HG02642 (cell line): ENCODE measurements at regions not wholly inside any gene's neighbourhood (a gene's known extent, or its start where the extent isn't known, plus 50 kb on each side); places are given as distances from the start of the nearest gene placed in this dataset.
A peak's percentile ranks its signal among the peaks of the same experiment; 100 is the strongest.
"Not testable (repeated sequence)": the region's sequence is repeated elsewhere in the genome, so short reads cannot be mapped to it uniquely, and the experiment has no call there.

Source experiments
- ATAC-seq: cut with Tn5 transposase; IDR thresholded peaks from one replicate; pipeline ENCODE4 v1.9.1; 2021; ENCODE audit warnings: mild to moderate bottlenecking; ENCODE audit not compliant: unreplicated experiment, poor library complexity

GRCh38 chr6:166846446-166847142 lies 109.8 kb downstream of the RNASET2 start:
- ATAC-seq = not testable (repeated sequence)

GRCh38 chr6:166842607-166843006 lies 113.7 kb downstream of the RNASET2 start:
- ATAC-seq = no peak

- no peak for ATAC-seq
Observed at GRCh38 chr6:166841216-166841615, 115.1 kb downstream of the RNASET2 start.

- ATAC-seq = no peak
Observed at GRCh38 chr6:166839569-166839968, 116.8 kb downstream of the RNASET2 start.

- no peak for ATAC-seq
Observed at GRCh38 chr6:166838987-166839386, 117.4 kb downstream of the RNASET2 start.

- no peak for ATAC-seq
Observed at GRCh38 chr6:166836785-166837718, 119.3 kb downstream of the RNASET2 start.

GRCh38 chr6:166834049-166834448 lies 122.3 kb downstream of the RNASET2 start:
- no peak for ATAC-seq

GRCh38 chr6:166830891-166831363 lies 125.4 kb downstream of the RNASET2 start:
- ATAC-seq = peak; percentile 30

GRCh38 chr6:166830185-166830890 lies 126.0 kb downstream of the RNASET2 start:
- ATAC-seq = peak; percentile 93

GRCh38 chr6:166826264-166826663 lies 130.1 kb downstream of the RNASET2 start:
- no peak for ATAC-seq

GRCh38 chr6:166825553-166826145 lies 130.7 kb downstream of the RNASET2 start:
- ATAC-seq = no peak

- ATAC-seq = no peak
Observed at GRCh38 chr6:166824880-166825250, 131.5 kb downstream of the RNASET2 start.

GRCh38 chr6:166824146-166824879 lies 132.0 kb downstream of the RNASET2 start:
- ATAC-seq = no peak

GRCh38 chr6:166822609-166823008 lies 133.7 kb downstream of the RNASET2 start:
- ATAC-seq = no peak

- ATAC-seq = no peak
Observed at GRCh38 chr6:166820483-166820882, 135.9 kb downstream of the RNASET2 start.

GRCh38 chr6:166820070-166820469 lies 136.3 kb downstream of the RNASET2 start:
- no peak for ATAC-seq

GRCh38 chr6:166815629-166816028 lies 140.7 kb downstream of the RNASET2 start:
- no peak for ATAC-seq

- no peak for ATAC-seq
Observed at GRCh38 chr6:166814390-166814789, 142.0 kb downstream of the RNASET2 start.

GRCh38 chr6:166813461-166813860 lies 142.9 kb downstream of the RNASET2 start:
- ATAC-seq = no peak

GRCh38 chr6:166810864-166811263 lies 145.5 kb downstream of the RNASET2 start:
- ATAC-seq = no peak
